H9 (cell line): ENCODE measurements at regions not wholly inside any gene's neighbourhood (a gene's known extent, or its start where the extent isn't known, plus 50 kb on each side); places are given as distances from the start of the nearest gene placed in this dataset.

Experiments used
- DNase-seq: peaks from one replicate; pipeline ENCODE4 v3.0.0-alpha.2; 2017
- H2AFZ ChIP-seq: one replicate; pipeline ENCODE4 v1.6.1; 2013; ENCODE audit warnings: mild to moderate bottlenecking, low read length, control low read depth, moderate library complexity
- H2AK5ac ChIP-seq: 2 replicates; pipeline ENCODE4 v1.6.1; 2013; ENCODE audit warnings: low read length, control low read depth, mixed read lengths; ENCODE audit not compliant: insufficient read length
- H2BK120ac ChIP-seq: one replicate; pipeline ENCODE4 v1.6.1; 2013; ENCODE audit warnings: low read depth, mild to moderate bottlenecking, low read length, control low read depth, inconsistent platforms; ENCODE audit not compliant: poor library complexity, severe bottlenecking
- H2BK12ac ChIP-seq: 2 replicates; pipeline ENCODE4 v1.6.1; 2013; ENCODE audit warnings: low read length, control low read depth, mixed read lengths, low read depth; ENCODE audit not compliant: insufficient read length
- H2BK15ac ChIP-seq: 2 replicates; pipeline ENCODE4 v1.6.1; 2013; ENCODE audit warnings: low read depth, low read length, control low read depth
- H2BK20ac ChIP-seq: one replicate; pipeline ENCODE4 v1.6.1; 2013; ENCODE audit warnings: low read depth, mild to moderate bottlenecking, low read length, control low read depth, inconsistent platforms; ENCODE audit not compliant: poor library complexity, severe bottlenecking
- H2BK5ac ChIP-seq: 2 replicates; pipeline ENCODE4 v1.6.1; 2013; ENCODE audit warnings: low read length, control low read depth, mixed read lengths; ENCODE audit not compliant: insufficient read length
- H3K14ac ChIP-seq: 2 replicates; pipeline ENCODE4 v1.6.1; 2013; ENCODE audit warnings: low read length, control low read depth; ENCODE audit not compliant: insufficient read depth
- H3K18ac ChIP-seq: 2 replicates; pipeline ENCODE4 v1.6.1; 2013; ENCODE audit warnings: low read depth, mild to moderate bottlenecking, mixed read lengths, low read length, control low read depth; ENCODE audit not compliant: insufficient read length
- H3K23ac ChIP-seq: 2 replicates; pipeline ENCODE4 v1.6.1; 2013; ENCODE audit warnings: low read length, control low read depth, mixed read lengths, low read depth; ENCODE audit not compliant: insufficient read length
- H3K23me2 ChIP-seq: 2 replicates; pipeline ENCODE4 v1.6.1; 2013; ENCODE audit warnings: low read depth, mild to moderate bottlenecking, mixed read lengths, low read length, control low read depth; ENCODE audit not compliant: insufficient read length, poor library complexity, severe bottlenecking
- H3K27ac ChIP-seq: 2 replicates; pipeline ENCODE4 v1.5.1; 2013; ENCODE audit warnings: low read length, control low read depth, mixed read lengths, low read depth; ENCODE audit not compliant: insufficient read length
- H3K27me3 ChIP-seq: 2 replicates; pipeline ENCODE4 v1.6.1; 2013; ENCODE audit warnings: low read length, control low read depth, inconsistent platforms; ENCODE audit not compliant: insufficient read depth
- H3K4ac ChIP-seq: 2 replicates; pipeline ENCODE4 v1.6.1; 2013; ENCODE audit warnings: low read depth, mild to moderate bottlenecking, control low read depth, inconsistent platforms, low read length, moderate library complexity
- H3K4me1 ChIP-seq: 2 replicates; pipeline ENCODE4 v1.6.1; 2013; ENCODE audit warnings: low read length, control low read depth, inconsistent platforms; ENCODE audit not compliant: insufficient read depth
- H3K4me2 ChIP-seq: 2 replicates; pipeline ENCODE4 v1.6.1; 2013; ENCODE audit warnings: low read length, control low read depth, mixed read lengths; ENCODE audit not compliant: insufficient read length, insufficient read depth
- H3K56ac ChIP-seq: 2 replicates; pipeline ENCODE4 v1.6.1; 2013; ENCODE audit warnings: low read depth, mild to moderate bottlenecking, mixed read lengths, low read length, control low read depth; ENCODE audit not compliant: insufficient read length
- H3K79me1 ChIP-seq: 2 replicates; pipeline ENCODE4 v1.6.1; 2013; ENCODE audit warnings: low read depth, mild to moderate bottlenecking, moderate library complexity, low read length, control low read depth, inconsistent platforms; ENCODE audit not compliant: insufficient read depth, poor library complexity, severe bottlenecking
- H3K79me2 ChIP-seq: 2 replicates; pipeline ENCODE4 v1.6.1; 2013; ENCODE audit warnings: low read length, control low read depth, inconsistent platforms; ENCODE audit not compliant: insufficient read depth
- H3K9ac ChIP-seq: 2 replicates; pipeline ENCODE4 v1.6.1; 2013; ENCODE audit warnings: low read length, control low read depth, mixed read lengths; ENCODE audit not compliant: insufficient read length; ENCODE audit errors: extremely low read depth
- H3K9me3 ChIP-seq: one replicate; pipeline ENCODE4 v1.6.1; 2013; ENCODE audit warnings: low read depth, low read length, inconsistent platforms; ENCODE audit not compliant: control insufficient read depth
- H3T11ph ChIP-seq: one replicate; pipeline ENCODE4 v1.6.1; 2013; ENCODE audit warnings: mild to moderate bottlenecking, low read length, control low read depth, inconsistent platforms
- H4K20me1 ChIP-seq: one replicate; pipeline ENCODE4 v1.6.1; 2013; ENCODE audit not compliant: control insufficient read depth, insufficient read length, insufficient read depth
- H4K5ac ChIP-seq: 2 replicates; pipeline ENCODE4 v1.6.1; 2013; ENCODE audit warnings: low read depth, mild to moderate bottlenecking, mixed read lengths, low read length, control low read depth; ENCODE audit not compliant: insufficient read length
- H4K8ac ChIP-seq: replicated peaks from 2 replicates; pipeline ENCODE4 v1.6.1; 2013; ENCODE audit warnings: low read length, control low read depth, mixed read lengths, low read depth; ENCODE audit not compliant: insufficient read length
- H4K91ac ChIP-seq: 2 replicates; pipeline ENCODE4 v1.6.1; 2013; ENCODE audit warnings: low read depth, mild to moderate bottlenecking, moderate library complexity, mixed read lengths, low read length, control low read depth; ENCODE audit not compliant: insufficient read length
- H3K27ac Mint-ChIP-seq, 3 experiments: 2 replicates in 2 of 3; 3 replicates in 1 of 3; pipeline ENCODE4 v1.8.0; 2020 to 2021; ENCODE audit warnings: mixed read lengths in 3 of 3, mild to moderate bottlenecking in 1 of 3, moderate library complexity in 1 of 3
- H3K27me3 Mint-ChIP-seq: 2 replicates; pipeline ENCODE4 v1.8.0; 2021; ENCODE audit warnings: low read depth, mild to moderate bottlenecking, moderate library complexity, mixed read lengths
- H3K36me3 Mint-ChIP-seq, 3 experiments: 2 replicates in 2 of 3; 3 replicates in 1 of 3; pipeline ENCODE4 v1.8.0; 2020 to 2021; ENCODE audit warnings: low read depth in 3 of 3, mixed read lengths in 3 of 3; ENCODE audit not compliant: insufficient read depth in 1 of 3
- H3K4me1 Mint-ChIP-seq, 2 experiments: 2 replicates each; pipeline ENCODE4 v1.8.0; 2020; ENCODE audit warnings: mixed read lengths in 2 of 2
- H3K4me3 Mint-ChIP-seq, 2 experiments: 2 replicates in 1 of 2; 3 replicates in 1 of 2; pipeline ENCODE4 v1.8.0; 2020 to 2021; ENCODE audit warnings: mild to moderate bottlenecking in 2 of 2, mixed read lengths in 2 of 2, moderate library complexity in 1 of 2
- H3K9me3 Mint-ChIP-seq, 2 experiments: 2 replicates in 1 of 2; 3 replicates in 1 of 2; pipeline ENCODE4 v1.8.0; 2020; ENCODE audit warnings: mild to moderate bottlenecking in 2 of 2, mixed read lengths in 2 of 2, moderate library complexity in 1 of 2
- WGBS: extraction: QIAGEN DNeasy Blood & Tissue Kit; methylation state at CpG from one replicate; pipeline ENCODE4 v1.1.7; 2013; ENCODE audit warnings: missing lambda C conversion rate, low lambda C conversion rate, mixed read lengths; ENCODE audit not compliant: insufficient read length; ENCODE audit errors: extremely low coverage; 5-methylcytosine and 5-hydroxymethylcytosine counted together
- TF ChIP-seq, protein P1 (sequence below): fragments of 200-600 bp; sonication (generic); conservative IDR thresholded peaks from 3 replicates; pipeline ENCODE4 v1.8.0; 2021; ENCODE audit warnings: antibody characterized with exemption, mild to moderate bottlenecking

DNA sequence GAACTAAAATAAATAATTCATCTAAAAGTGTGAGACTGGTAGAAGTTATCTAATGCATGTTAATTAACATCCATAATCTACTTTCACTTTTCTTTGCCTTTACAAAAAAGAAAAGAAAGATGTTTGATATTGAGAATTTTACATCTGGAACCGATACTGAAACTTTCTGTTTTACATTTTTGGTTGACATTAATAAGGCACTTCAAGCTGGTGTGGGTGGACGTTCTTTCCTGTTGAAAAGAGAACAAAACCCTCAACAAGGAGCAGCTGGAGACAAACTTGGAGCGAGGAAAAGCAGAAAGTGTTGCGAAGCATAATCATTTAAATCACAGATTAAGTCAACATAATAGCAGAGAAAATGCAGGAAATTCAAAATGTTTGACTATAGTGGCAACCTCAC lies 575.2 kb upstream of the ADGRB3 start:
- no peak overlapping the region for H2BK12ac ChIP-seq
- peaks cover 9 to 12% of the 10 kb centered on the region in 2 experiments for H3K4me1 Mint-ChIP-seq
- peaks cover 16 to 21% (median 16%) of the 10 kb centered on the region in 3 experiments for H3K36me3 Mint-ChIP-seq
- peak overlapping the region; percentile 1 to 94 (median 88) for H3K27ac Mint-ChIP-seq
- H2AK5ac ChIP-seq: no peak overlapping the region
- H2BK5ac ChIP-seq: no peak overlapping the region
- DNase-seq: no peak
- no peak overlapping the region for H3K27ac ChIP-seq
- peak overlapping the region; percentile 40 for H2AFZ ChIP-seq
- H3K79me1 ChIP-seq: no peaks in the 10 kb centered on the region
- H4K5ac ChIP-seq: no peak overlapping the region
- TF ChIP-seq, protein P1, sequence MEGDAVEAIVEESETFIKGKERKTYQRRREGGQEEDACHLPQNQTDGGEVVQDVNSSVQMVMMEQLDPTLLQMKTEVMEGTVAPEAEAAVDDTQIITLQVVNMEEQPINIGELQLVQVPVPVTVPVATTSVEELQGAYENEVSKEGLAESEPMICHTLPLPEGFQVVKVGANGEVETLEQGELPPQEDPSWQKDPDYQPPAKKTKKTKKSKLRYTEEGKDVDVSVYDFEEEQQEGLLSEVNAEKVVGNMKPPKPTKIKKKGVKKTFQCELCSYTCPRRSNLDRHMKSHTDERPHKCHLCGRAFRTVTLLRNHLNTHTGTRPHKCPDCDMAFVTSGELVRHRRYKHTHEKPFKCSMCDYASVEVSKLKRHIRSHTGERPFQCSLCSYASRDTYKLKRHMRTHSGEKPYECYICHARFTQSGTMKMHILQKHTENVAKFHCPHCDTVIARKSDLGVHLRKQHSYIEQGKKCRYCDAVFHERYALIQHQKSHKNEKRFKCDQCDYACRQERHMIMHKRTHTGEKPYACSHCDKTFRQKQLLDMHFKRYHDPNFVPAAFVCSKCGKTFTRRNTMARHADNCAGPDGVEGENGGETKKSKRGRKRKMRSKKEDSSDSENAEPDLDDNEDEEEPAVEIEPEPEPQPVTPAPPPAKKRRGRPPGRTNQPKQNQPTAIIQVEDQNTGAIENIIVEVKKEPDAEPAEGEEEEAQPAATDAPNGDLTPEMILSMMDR: no peak
- no peak overlapping the region for H3K18ac ChIP-seq
- H3K79me2 ChIP-seq: no peaks in the 10 kb centered on the region
- no peaks in the 10 kb centered on the region for H3K9me3 ChIP-seq
- no peak overlapping the region for H3K9ac ChIP-seq
- no peaks in the 10 kb centered on the region for H3K4me1 ChIP-seq
- no peak overlapping the region for H3K4me2 ChIP-seq
- peaks cover 19 to 23% of the 10 kb centered on the region in 2 experiments; a peak in 4 of 5 replicates for H3K9me3 Mint-ChIP-seq
- H2BK20ac ChIP-seq: no peak overlapping the region
- H3K4me3 Mint-ChIP-seq: no peak overlapping the region; a peak in 2 of 5 replicates
- H4K20me1 ChIP-seq: no peaks in the 10 kb centered on the region
- no CpG with 5 or more reads among the region's 4 CpGs for WGBS
- no peak overlapping the region for H4K8ac ChIP-seq
- no peak overlapping the region for H3K56ac ChIP-seq
- no peak overlapping the region for H3K14ac ChIP-seq
- no peaks in the 10 kb centered on the region for H3K27me3 ChIP-seq
- H3K23me2 ChIP-seq: no peaks in the 10 kb centered on the region
- no peak overlapping the region for H2BK15ac ChIP-seq
- no peak overlapping the region for H3K23ac ChIP-seq
- no peak overlapping the region for H2BK120ac ChIP-seq
- H4K91ac ChIP-seq: no peak overlapping the region
- no peak overlapping the region for H3K4ac ChIP-seq
- no peak overlapping the region for H3T11ph ChIP-seq
- H3K27me3 Mint-ChIP-seq: no peaks in the 10 kb centered on the region
